ENCODE measurements at regions not wholly inside any gene's neighbourhood (a gene's known extent, or its start where the extent isn't known, plus 50 kb on each side); places are given as distances from the start of the nearest gene placed in this dataset.

GRCh38 chr13:88675347-88675996 is 1004.3 kb downstream of the SLITRK5 start:
- no peak for TF ChIP-seq ZNF792 (tag by site-specific recombination; IDR thresholded peaks at IDR 0.05)
- TF ChIP-seq, protein P1, sequence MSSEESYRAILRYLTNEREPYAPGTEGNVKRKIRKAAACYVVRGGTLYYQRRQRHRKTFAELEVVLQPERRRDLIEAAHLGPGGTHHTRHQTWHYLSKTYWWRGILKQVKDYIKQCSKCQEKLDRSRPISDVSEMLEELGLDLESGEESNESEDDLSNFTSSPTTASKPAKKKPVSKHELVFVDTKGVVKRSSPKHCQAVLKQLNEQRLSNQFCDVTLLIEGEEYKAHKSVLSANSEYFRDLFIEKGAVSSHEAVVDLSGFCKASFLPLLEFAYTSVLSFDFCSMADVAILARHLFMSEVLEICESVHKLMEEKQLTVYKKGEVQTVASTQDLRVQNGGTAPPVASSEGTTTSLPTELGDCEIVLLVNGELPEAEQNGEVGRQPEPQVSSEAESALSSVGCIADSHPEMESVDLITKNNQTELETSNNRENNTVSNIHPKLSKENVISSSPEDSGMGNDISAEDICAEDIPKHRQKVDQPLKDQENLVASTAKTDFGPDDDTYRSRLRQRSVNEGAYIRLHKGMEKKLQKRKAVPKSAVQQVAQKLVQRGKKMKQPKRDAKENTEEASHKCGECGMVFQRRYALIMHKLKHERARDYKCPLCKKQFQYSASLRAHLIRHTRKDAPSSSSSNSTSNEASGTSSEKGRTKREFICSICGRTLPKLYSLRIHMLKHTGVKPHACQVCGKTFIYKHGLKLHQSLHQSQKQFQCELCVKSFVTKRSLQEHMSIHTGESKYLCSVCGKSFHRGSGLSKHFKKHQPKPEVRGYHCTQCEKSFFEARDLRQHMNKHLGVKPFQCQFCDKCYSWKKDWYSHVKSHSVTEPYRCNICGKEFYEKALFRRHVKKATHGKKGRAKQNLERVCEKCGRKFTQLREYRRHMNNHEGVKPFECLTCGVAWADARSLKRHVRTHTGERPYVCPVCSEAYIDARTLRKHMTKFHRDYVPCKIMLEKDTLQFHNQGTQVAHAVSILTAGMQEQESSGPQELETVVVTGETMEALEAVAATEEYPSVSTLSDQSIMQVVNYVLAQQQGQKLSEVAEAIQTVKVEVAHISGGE (tag by site-specific recombination; conservative IDR thresholded peaks at IDR 0.05; ENCODE audit: low read depth), result no peak
- TF ChIP-seq GLI2 (tag by site-specific recombination; IDR thresholded peaks at IDR 0.05; ENCODE audit: borderline replicate concordance, low read depth), result no peak
- TF ChIP-seq ZNF362 (tag by site-specific recombination; IDR thresholded peaks at IDR 0.05), result no peak
- TF ChIP-seq ZNF112 (tag by site-specific recombination; IDR thresholded peaks at IDR 0.05), result no peak
- TF ChIP-seq SETDB1 (IDR thresholded peaks at IDR 0.05; ENCODE audit: insufficient read length, low read length), result no peak
- no peak for TF ChIP-seq GLI4 (tag by site-specific recombination; IDR thresholded peaks at IDR 0.05)
- TF ChIP-seq KLF9 (tag by site-specific recombination; IDR thresholded peaks at IDR 0.05; ENCODE audit: low read depth), result no peak
- TF ChIP-seq, protein P2, sequence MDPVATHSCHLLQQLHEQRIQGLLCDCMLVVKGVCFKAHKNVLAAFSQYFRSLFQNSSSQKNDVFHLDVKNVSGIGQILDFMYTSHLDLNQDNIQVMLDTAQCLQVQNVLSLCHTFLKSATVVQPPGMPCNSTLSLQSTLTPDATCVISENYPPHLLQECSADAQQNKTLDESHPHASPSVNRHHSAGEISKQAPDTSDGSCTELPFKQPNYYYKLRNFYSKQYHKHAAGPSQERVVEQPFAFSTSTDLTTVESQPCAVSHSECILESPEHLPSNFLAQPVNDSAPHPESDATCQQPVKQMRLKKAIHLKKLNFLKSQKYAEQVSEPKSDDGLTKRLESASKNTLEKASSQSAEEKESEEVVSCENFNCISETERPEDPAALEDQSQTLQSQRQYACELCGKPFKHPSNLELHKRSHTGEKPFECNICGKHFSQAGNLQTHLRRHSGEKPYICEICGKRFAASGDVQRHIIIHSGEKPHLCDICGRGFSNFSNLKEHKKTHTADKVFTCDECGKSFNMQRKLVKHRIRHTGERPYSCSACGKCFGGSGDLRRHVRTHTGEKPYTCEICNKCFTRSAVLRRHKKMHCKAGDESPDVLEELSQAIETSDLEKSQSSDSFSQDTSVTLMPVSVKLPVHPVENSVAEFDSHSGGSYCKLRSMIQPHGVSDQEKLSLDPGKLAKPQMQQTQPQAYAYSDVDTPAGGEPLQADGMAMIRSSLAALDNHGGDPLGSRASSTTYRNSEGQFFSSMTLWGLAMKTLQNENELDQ (tag by site-specific recombination; IDR thresholded peaks at IDR 0.05; ENCODE audit: low read depth), result no peak
- no peak for TF ChIP-seq ZNF248 (tag by site-specific recombination; IDR thresholded peaks at IDR 0.05)
- TF ChIP-seq ZNF175 (tag by site-specific recombination; IDR thresholded peaks at IDR 0.05), result no peak
- no peak for TF ChIP-seq GFI1B (tag by site-specific recombination; IDR thresholded peaks at IDR 0.05)
- POLR2A ChIA-PET, result no interaction called here
- no peak overlapping the region for H3K27ac ChIP-seq (ENCODE audit: extremely low read depth, low read depth, low read length)
- H3K4me3 ChIP-seq (ENCODE audit: low read depth, low read length), result no peak overlapping the region
- H3K4me1 ChIP-seq (ENCODE audit: control insufficient read depth, insufficient read depth, low read length), result no peaks in the 10 kb centered on the region
- no peaks in the 10 kb centered on the region for H3K36me3 ChIP-seq (ENCODE audit: control insufficient read depth in 2 of 2, insufficient read depth in 1 of 2, low read length in 2 of 2)
- CTCF ChIA-PET, result interaction anchor here (0.7 kb wide), 1 partner anchor 606 kb away, joined by 3 read pairs; no protein-coding TSS in a partner anchor
- H3K9me3 ChIP-seq (ENCODE audit: control insufficient read depth, insufficient read depth, low read depth, low read length), result no peaks in the 10 kb centered on the region

DNA sequence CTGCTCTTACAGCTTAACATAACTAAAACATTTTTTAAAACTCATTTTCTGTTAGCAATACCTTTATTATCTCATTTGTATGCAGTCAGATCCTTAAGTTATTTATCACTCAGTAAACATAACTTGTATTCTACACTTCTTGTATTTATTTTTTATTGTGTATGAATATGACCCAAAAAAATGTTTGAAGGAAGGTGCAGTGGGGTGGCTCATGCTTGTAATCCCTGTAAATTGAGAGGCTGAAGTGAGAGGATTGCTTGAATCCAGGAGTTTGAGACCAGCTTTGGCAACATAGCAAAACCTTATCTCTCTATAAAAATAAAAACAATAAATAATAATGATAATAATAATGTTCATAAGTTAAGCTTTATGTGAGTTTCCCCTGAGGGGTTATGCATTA is 1004.8 kb downstream of the SLITRK5 start:
- TF ChIP-seq ZNF707 (tag by site-specific recombination; IDR thresholded peaks at IDR 0.05) (no peak), ZNF362 (tag by site-specific recombination; IDR thresholded peaks at IDR 0.05) (no peak)
- TF ChIP-seq, protein P3, sequence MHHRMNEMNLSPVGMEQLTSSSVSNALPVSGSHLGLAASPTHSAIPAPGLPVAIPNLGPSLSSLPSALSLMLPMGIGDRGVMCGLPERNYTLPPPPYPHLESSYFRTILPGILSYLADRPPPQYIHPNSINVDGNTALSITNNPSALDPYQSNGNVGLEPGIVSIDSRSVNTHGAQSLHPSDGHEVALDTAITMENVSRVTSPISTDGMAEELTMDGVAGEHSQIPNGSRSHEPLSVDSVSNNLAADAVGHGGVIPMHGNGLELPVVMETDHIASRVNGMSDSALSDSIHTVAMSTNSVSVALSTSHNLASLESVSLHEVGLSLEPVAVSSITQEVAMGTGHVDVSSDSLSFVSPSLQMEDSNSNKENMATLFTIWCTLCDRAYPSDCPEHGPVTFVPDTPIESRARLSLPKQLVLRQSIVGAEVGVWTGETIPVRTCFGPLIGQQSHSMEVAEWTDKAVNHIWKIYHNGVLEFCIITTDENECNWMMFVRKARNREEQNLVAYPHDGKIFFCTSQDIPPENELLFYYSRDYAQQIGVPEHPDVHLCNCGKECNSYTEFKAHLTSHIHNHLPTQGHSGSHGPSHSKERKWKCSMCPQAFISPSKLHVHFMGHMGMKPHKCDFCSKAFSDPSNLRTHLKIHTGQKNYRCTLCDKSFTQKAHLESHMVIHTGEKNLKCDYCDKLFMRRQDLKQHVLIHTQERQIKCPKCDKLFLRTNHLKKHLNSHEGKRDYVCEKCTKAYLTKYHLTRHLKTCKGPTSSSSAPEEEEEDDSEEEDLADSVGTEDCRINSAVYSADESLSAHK (tag by site-specific recombination; IDR thresholded peaks at IDR 0.05), result no peak
- no peaks in the 10 kb centered on the region for H3K36me3 ChIP-seq (ENCODE audit: control insufficient read depth in 2 of 2, insufficient read depth in 1 of 2, low read length in 2 of 2)
- no peak overlapping the region for H3K27ac ChIP-seq (ENCODE audit: extremely low read depth, low read depth, low read length)
- no peak overlapping the region for H3K4me3 ChIP-seq (ENCODE audit: low read depth, low read length)
- H3K9me3 ChIP-seq (ENCODE audit: control insufficient read depth, insufficient read depth, low read depth, low read length), result no peaks in the 10 kb centered on the region
- H3K4me1 ChIP-seq (ENCODE audit: control insufficient read depth, insufficient read depth, low read length), result no peaks in the 10 kb centered on the region
- CTCF ChIA-PET, result interaction anchor here (0.7 kb wide), 1 partner anchor 607 kb away, joined by 3 read pairs; no protein-coding TSS in a partner anchor
- POLR2A ChIA-PET, result no interaction called here

Measured in HEK293 (cell line).